IMR-90 (cell line): ENCODE measurements at regions not wholly inside any gene's neighbourhood (a gene's known extent, or its start where the extent isn't known, plus 50 kb on each side); places are given as distances from the start of the nearest gene placed in this dataset.

Experiments
- ATAC-seq: fragments of 200-7000 bp; cut with Tn5 transposase; 2 replicates; pipeline ENCODE4 v1.9.1; 2020; ENCODE audit warnings: low read depth, mild to moderate bottlenecking, moderate library complexity
- BruUV-seq: library from RNA; stranded (reverse); fragments of 400-500 nt; replicated peaks from 2 replicates; lab custom pipeline; 2021; lab: Mats Ljungman, UMichigan
- CTCF ChIA-PET: fragments of 300-600 bp; formaldehyde crosslinking; extraction: SDS; loops from one replicate; lab custom pipeline; 2021; ENCODE audit warnings: antibody characterized with exemption; lab: Yijun Ruan, JAX
- POLR2A ChIA-PET: fragments of 300-600 bp; sonication (Branson Sonifier 250); formaldehyde crosslinking; loops from one replicate; lab custom pipeline; 2022; ENCODE audit warnings: antibody characterized with exemption; ENCODE audit not compliant: unreplicated experiment; lab: Charles Lee
- DNase-seq: peaks from one replicate; pipeline ENCODE4 v3.0.0; 2013
- H2AFZ ChIP-seq: replicated peaks from 2 replicates; pipeline ENCODE3; 2013; ENCODE audit warnings: low read length, mild to moderate bottlenecking; ENCODE audit not compliant: poor library complexity
- H2AK5ac ChIP-seq: 2 replicates; pipeline ENCODE4 v1.6.1; 2013; ENCODE audit warnings: low read depth, low read length, inconsistent platforms
- H2AK9ac ChIP-seq: replicated peaks from 2 replicates; pipeline ENCODE3; 2013; ENCODE audit warnings: mild to moderate bottlenecking, low read depth, low read length, moderate library complexity; ENCODE audit not compliant: poor library complexity
- H2BK120ac ChIP-seq: 2 replicates; pipeline ENCODE4 v1.6.1; 2013; ENCODE audit warnings: low read depth, low read length, inconsistent platforms
- H2BK15ac ChIP-seq: 3 replicates; pipeline ENCODE4 v1.6.1; 2013; ENCODE audit warnings: low read depth, low read length, inconsistent platforms
- H2BK20ac ChIP-seq: 2 replicates; pipeline ENCODE4 v1.6.1; 2013; ENCODE audit warnings: low read depth, mild to moderate bottlenecking, inconsistent platforms, low read length, moderate library complexity
- H2BK5ac ChIP-seq: 2 replicates; pipeline ENCODE4 v1.6.1; 2013; ENCODE audit warnings: mild to moderate bottlenecking, low read depth, low read length, inconsistent platforms; ENCODE audit not compliant: poor library complexity, severe bottlenecking
- H3K14ac ChIP-seq: replicated peaks from 2 replicates; pipeline ENCODE4 v1.6.1; 2013; ENCODE audit warnings: low read depth, low read length, inconsistent platforms
- H3K18ac ChIP-seq: 2 replicates; pipeline ENCODE4 v1.6.1; 2013; ENCODE audit warnings: low read depth, low read length, control low read depth
- H3K23ac ChIP-seq: 2 replicates; pipeline ENCODE4 v1.6.1; 2013; ENCODE audit warnings: low read depth, low read length, inconsistent platforms
- H3K27ac ChIP-seq: 2 replicates; pipeline ENCODE4 v1.5.1; 2013; ENCODE audit warnings: mild to moderate bottlenecking, control low read depth, low read length; ENCODE audit not compliant: insufficient read depth
- H3K27me3 ChIP-seq: 2 replicates; pipeline ENCODE4 v1.6.1; 2013; ENCODE audit warnings: low read length; ENCODE audit not compliant: control insufficient read depth, insufficient read depth
- H3K36me3 ChIP-seq: 2 replicates; pipeline ENCODE4 v1.6.1; 2013; ENCODE audit warnings: low read length, mixed read lengths; ENCODE audit not compliant: control insufficient read depth, insufficient read depth
- H3K4ac ChIP-seq: 2 replicates; pipeline ENCODE4 v1.6.1; 2013; ENCODE audit warnings: low read depth, low read length, inconsistent platforms
- H3K4me1 ChIP-seq: 2 replicates; pipeline ENCODE4 v1.6.1; 2013; ENCODE audit warnings: low read length, mixed read lengths; ENCODE audit not compliant: control insufficient read depth, insufficient read depth
- H3K4me2 ChIP-seq: 2 replicates; pipeline ENCODE4 v1.6.1; 2013; ENCODE audit warnings: low read depth, mild to moderate bottlenecking, control low read depth, low read length, moderate library complexity
- H3K4me3 ChIP-seq: 2 replicates; pipeline ENCODE4 v1.5.1; 2013; ENCODE audit warnings: low read depth, mild to moderate bottlenecking, control low read depth, low read length, moderate library complexity; ENCODE audit not compliant: insufficient read depth
- H3K56ac ChIP-seq: 2 replicates; pipeline ENCODE4 v1.6.1; 2013; ENCODE audit warnings: low read length, inconsistent platforms; ENCODE audit not compliant: insufficient read depth; ENCODE audit errors: extremely low read depth
- H3K79me1 ChIP-seq, 2 experiments: 2 replicates each; pipeline ENCODE4 v1.6.1; 2013; ENCODE audit warnings: low read length in 2 of 2, inconsistent platforms in 1 of 2, low read depth in 1 of 2
- H3K9ac ChIP-seq: 2 replicates; pipeline ENCODE4 v1.6.1; 2013; ENCODE audit warnings: low read depth, low read length, control low read depth
- H3K9me1 ChIP-seq: 2 replicates; pipeline ENCODE4 v1.6.1; 2013; ENCODE audit warnings: low read length, inconsistent platforms; ENCODE audit not compliant: insufficient read depth
- H3K9me3 ChIP-seq: 2 replicates; pipeline ENCODE4 v1.6.1; 2013; ENCODE audit warnings: low read length; ENCODE audit not compliant: control insufficient read depth, insufficient read depth
- H4K20me1 ChIP-seq: 2 replicates; pipeline ENCODE4 v1.6.1; 2013; ENCODE audit warnings: low read length, inconsistent platforms; ENCODE audit not compliant: insufficient read depth
- H4K5ac ChIP-seq: 2 replicates; pipeline ENCODE4 v1.6.1; 2013; ENCODE audit warnings: mild to moderate bottlenecking, low read depth, low read length, control low read depth
- H4K8ac ChIP-seq, 2 experiments: 2 replicates each; pipeline ENCODE4 v1.6.1; 2013; ENCODE audit warnings: low read depth in 2 of 2, low read length in 2 of 2, control low read depth in 1 of 2, inconsistent platforms in 1 of 2
- H4K91ac ChIP-seq: 2 replicates; pipeline ENCODE4 v1.6.1; 2013; ENCODE audit warnings: low read depth, low read length, inconsistent platforms; ENCODE audit not compliant: insufficient read depth
- CEBPB ChIP-seq: IDR thresholded peaks from 2 replicates; pipeline ENCODE4 v1.6.1; 2012; ENCODE audit warnings: low read depth, low read length, improper control_type of control experiment
- CTCF ChIP-seq: conservative IDR thresholded peaks from 2 replicates; pipeline ENCODE4 v1.5.1; 2012; ENCODE audit warnings: mild to moderate bottlenecking, low read depth, low read length, improper control_type of control experiment
- FOS ChIP-seq: fragments of 150-350 bp; IDR thresholded peaks from 2 replicates; pipeline ENCODE4 v1.6.1; 2016; ENCODE audit warnings: low read depth, low read length
- MAFK ChIP-seq: IDR thresholded peaks from 2 replicates; pipeline ENCODE4 v1.6.1; 2012; ENCODE audit warnings: low read depth, low read length, improper control_type of control experiment
- MXI1 ChIP-seq: IDR thresholded peaks from 2 replicates; pipeline ENCODE4 v1.6.1; 2012; ENCODE audit warnings: low read depth, mild to moderate bottlenecking, low read length, moderate library complexity, borderline replicate concordance
- NFE2L2 ChIP-seq: fragments of 150-350 bp; IDR thresholded peaks from 2 replicates; pipeline ENCODE4 v1.6.1; 2016; ENCODE audit warnings: low read depth, mild to moderate bottlenecking, low read length
- RAD21 ChIP-seq: IDR thresholded peaks from 2 replicates; pipeline ENCODE4 v1.6.1; 2012; ENCODE audit warnings: low read length, improper control_type of control experiment
- USF2 ChIP-seq: fragments of 150-350 bp; IDR thresholded peaks from 2 replicates; pipeline ENCODE4 v1.6.1; 2017; ENCODE audit warnings: mild to moderate bottlenecking, antibody characterized with exemption, low read length, low read depth
- dilution Hi-C: fragments of 300-500 bp; cut with HindIII; formaldehyde crosslinking; loops from one replicate; pipeline ENCODE4 v1.14.3; 2018; ENCODE audit warnings: low sequenced_read_pairs; ENCODE audit not compliant: unreplicated experiment
- in situ Hi-C: fragments of 300-500 bp; cut with MboI; formaldehyde crosslinking; loops from 3 replicates; pipeline ENCODE4 v1.14.3; 2019; ENCODE audit warnings: low sequenced_read_pairs, inconsistent platforms, mixed read lengths
- intact Hi-C: fragments of 100-400 bp; cut with micrococcal nuclease; formaldehyde crosslinking; loops from 2 replicates; pipeline ENCODE4 v1.10.0; 2022

GRCh38 chr5:75960129-75960528, 123.1 kb upstream of the SV2C start:
- H3K14ac ChIP-seq = no peak overlapping the region
- ChIA-PET CTCF (no interaction called here), POLR2A (no interaction called here)
- no peak overlapping the region for H2BK20ac ChIP-seq
- H3K4me2 ChIP-seq = no peak overlapping the region
- H3K4me1 ChIP-seq = no peaks in the 10 kb centered on the region
- peaks cover 6% of the 10 kb centered on the region for H3K9me3 ChIP-seq
- no peak overlapping the region for H2AK9ac ChIP-seq
- no peaks in the 10 kb centered on the region for H3K27me3 ChIP-seq
- no peak overlapping the region for H3K23ac ChIP-seq
- no peak overlapping the region for H2AFZ ChIP-seq
- H3K9ac ChIP-seq = no peak overlapping the region
- no peak overlapping the region for H3K18ac ChIP-seq
- ATAC-seq (no peak), DNase-seq (no peak)
- no peak overlapping the region for H4K8ac ChIP-seq
- H2AK5ac ChIP-seq = no peak overlapping the region
- no peaks in the 10 kb centered on the region for H3K36me3 ChIP-seq
- TF ChIP-seq CTCF (no peak), NFE2L2 (no peak), RAD21 (no peak), FOS (no peak), CEBPB (no peak), MXI1 (no peak), MAFK (no peak), USF2 (no peak)
- intact Hi-C loops = no loop called here
- BruUV-seq = no TSS peak
- no peak overlapping the region for H3K4me3 ChIP-seq
- in situ Hi-C loops = no loop called here
- no peak overlapping the region for H4K5ac ChIP-seq
- no peak overlapping the region for H2BK120ac ChIP-seq
- H2BK15ac ChIP-seq = no peak overlapping the region
- no peaks in the 10 kb centered on the region for H4K20me1 ChIP-seq
- no peak overlapping the region for H3K4ac ChIP-seq
- H3K9me1 ChIP-seq = no peaks in the 10 kb centered on the region
- H3K27ac ChIP-seq = no peak overlapping the region
- no peak overlapping the region for H4K91ac ChIP-seq
- no peak overlapping the region for H2BK5ac ChIP-seq
- no peak overlapping the region for H3K56ac ChIP-seq
- dilution Hi-C loops = no loop called here
- no peaks in the 10 kb centered on the region for H3K79me1 ChIP-seq
